ENCODE measurements at regions not wholly inside any gene's neighbourhood (a gene's known extent, or its start where the extent isn't known, plus 50 kb on each side); places are given as distances from the start of the nearest gene placed in this dataset.

DNA sequence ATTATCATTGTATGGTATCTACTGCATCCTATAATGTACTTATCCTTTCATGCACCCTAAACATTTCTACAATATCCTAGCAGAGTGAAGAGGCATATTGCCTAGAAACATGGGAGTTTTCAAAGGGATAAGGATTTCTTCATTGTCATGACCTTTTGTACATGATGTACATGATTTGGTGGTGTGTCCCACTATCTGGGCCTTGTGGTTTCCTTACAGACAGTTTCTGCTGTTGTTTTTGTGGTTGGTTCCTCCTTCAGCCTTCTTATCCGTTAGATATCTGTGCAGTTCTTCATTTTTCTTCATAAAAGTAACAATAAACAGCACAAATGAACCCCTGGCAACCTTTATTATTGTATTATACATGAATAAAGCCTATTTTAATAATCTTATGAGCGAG is 70.4 kb upstream of the BACH1 start:
- Histone ChIP-seq H3K4me3 (no peak overlapping the region), H3K9me3 (replicated peaks) (peaks cover 8% of the 10 kb centered on the region), H3K27me3 (ENCODE audit: low read depth) (no peaks in the 10 kb centered on the region), H3K4me1 (no peaks in the 10 kb centered on the region), H3K27ac (replicated peaks) (no peak overlapping the region), H3K36me3 (no peaks in the 10 kb centered on the region)
- intact Hi-C loops (cut with micrococcal nuclease): no loop called here
- TF ChIP-seq, protein P1, sequence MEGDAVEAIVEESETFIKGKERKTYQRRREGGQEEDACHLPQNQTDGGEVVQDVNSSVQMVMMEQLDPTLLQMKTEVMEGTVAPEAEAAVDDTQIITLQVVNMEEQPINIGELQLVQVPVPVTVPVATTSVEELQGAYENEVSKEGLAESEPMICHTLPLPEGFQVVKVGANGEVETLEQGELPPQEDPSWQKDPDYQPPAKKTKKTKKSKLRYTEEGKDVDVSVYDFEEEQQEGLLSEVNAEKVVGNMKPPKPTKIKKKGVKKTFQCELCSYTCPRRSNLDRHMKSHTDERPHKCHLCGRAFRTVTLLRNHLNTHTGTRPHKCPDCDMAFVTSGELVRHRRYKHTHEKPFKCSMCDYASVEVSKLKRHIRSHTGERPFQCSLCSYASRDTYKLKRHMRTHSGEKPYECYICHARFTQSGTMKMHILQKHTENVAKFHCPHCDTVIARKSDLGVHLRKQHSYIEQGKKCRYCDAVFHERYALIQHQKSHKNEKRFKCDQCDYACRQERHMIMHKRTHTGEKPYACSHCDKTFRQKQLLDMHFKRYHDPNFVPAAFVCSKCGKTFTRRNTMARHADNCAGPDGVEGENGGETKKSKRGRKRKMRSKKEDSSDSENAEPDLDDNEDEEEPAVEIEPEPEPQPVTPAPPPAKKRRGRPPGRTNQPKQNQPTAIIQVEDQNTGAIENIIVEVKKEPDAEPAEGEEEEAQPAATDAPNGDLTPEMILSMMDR (IDR thresholded peaks at IDR 0.05; ENCODE audit: borderline replicate concordance): no peak
- no peak for DNase-seq

DNA sequence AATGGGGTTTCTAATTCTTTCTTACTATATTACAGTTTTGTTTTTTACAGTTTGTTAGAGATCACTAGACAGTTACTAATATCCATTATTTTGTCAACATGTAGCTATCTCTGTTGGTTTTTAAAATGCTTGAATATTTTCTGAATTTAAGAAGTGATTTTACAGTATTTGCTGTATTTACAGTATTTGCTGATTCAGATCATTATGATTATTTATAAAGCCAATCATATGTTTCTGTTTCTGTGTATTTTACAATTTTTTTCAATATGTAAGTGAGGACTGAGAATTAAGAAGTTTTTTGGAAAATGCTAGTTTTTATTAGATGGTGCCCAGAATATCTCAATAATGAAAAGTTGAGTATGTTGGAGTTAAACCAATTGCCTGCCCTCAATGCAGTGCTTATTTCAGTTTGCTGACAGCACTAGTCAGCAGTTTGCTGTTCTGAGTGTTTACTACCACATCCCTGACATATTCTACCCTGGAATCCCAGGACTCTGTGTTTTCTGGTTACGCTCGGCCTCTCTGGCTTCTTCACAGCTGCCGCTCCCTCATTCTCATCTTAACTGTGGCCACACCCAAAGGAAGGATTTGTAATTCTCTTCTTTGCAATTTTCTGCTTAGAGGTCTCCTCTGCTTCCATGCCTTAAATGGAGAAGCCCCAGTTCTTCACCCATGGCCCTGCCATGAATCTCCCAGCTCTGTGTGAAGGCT is 68.0 kb upstream of the BACH1 start:
- intact Hi-C loops (cut with micrococcal nuclease): no loop called here
- DNase-seq: no peak
- Histone ChIP-seq H3K9me3 (replicated peaks) (peaks cover 2% of the 10 kb centered on the region), H3K27me3 (ENCODE audit: low read depth) (no peaks in the 10 kb centered on the region), H3K4me1 (no peaks in the 10 kb centered on the region), H3K4me3 (no peak overlapping the region), H3K36me3 (no peaks in the 10 kb centered on the region), H3K27ac (replicated peaks) (no peak overlapping the region)
- TF ChIP-seq, protein P1 (IDR thresholded peaks at IDR 0.05; ENCODE audit: borderline replicate concordance): no peak

DNA sequence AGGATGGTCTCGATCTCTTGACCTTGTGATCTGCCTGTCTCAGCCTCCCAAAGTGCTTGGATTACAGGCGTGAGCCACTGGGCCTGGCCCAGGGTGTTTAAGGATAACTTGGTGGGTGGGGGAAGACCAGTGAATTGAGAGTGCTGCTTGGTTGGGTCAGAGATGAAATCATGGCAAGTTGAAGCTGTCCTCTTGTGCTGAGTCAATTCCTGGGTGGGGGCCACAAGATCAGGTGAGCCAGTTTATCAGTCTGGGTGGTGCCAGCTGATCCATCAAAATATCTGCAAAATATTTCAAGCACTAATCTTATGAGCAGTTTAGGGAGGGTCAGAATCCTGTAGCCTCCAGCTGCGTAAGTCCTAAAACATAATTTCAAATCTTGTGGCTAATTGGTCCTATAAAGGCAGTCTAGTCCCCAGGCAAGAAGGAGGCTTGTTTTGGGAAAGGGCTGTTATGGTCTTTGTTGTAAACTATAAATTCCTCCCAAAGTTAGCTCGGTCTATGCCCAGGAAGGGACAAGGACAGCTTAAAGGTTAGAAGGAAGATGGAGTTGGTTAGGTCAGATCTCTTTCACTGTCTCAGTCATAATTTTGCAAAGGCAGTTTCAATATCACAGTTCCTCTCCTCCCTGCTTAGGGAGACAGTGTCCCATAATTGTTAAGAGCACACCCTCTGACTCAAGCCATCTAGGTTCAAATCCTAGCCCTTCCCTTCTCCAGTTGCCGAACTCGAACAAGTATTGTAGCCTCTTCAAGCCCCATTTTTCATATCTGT is 66.8 kb upstream of the BACH1 start:
- no peaks in the 10 kb centered on the region for H3K27me3 ChIP-seq (ENCODE audit: low read depth)
- TF ChIP-seq, protein P1 (IDR thresholded peaks at IDR 0.05; ENCODE audit: borderline replicate concordance): no peak
- no peak overlapping the region for H3K4me3 ChIP-seq
- H3K27ac ChIP-seq (replicated peaks): no peak overlapping the region
- peaks cover 6% of the 10 kb centered on the region for H3K4me1 ChIP-seq
- H3K36me3 ChIP-seq: no peaks in the 10 kb centered on the region
- no peaks in the 10 kb centered on the region for H3K9me3 ChIP-seq (replicated peaks)
- intact Hi-C loops (cut with micrococcal nuclease): no loop called here
- no peak for DNase-seq

DNA sequence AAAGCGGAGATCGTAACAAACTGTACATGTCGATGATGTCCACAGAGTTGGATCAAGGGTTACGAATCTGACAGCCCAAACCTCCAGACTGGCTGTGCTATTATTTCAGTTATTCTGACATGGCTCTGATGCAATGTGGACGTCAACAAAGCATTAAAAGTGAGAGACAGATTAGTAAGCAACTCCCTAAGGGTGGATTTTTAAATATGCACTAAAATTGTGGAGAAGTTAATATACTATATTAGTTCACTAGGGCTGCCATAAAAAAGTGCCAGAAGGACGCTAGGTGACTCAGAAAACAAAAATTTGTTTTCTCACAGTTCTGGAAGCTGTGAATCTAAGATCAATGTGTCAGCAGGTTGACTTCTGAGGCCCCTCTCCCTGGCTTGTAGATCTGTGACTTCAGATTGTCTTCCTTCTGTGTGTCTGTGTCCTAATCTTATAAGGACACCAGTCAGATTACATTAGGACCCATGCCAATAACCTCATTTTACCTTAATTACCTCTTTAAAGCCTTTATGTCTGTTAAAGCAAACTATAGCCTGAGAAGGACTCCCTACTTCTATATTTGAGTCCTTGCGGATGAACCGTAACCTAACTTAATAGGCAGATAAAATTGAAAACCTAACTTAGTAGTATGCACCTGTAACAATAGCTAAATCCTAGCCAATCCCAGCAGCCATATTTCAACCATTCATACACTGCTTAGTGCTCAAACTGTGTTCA is 66.0 kb upstream of the BACH1 start:
- H3K27me3 ChIP-seq (ENCODE audit: low read depth): no peaks in the 10 kb centered on the region
- H3K36me3 ChIP-seq: no peaks in the 10 kb centered on the region
- TF ChIP-seq, protein P1 (IDR thresholded peaks at IDR 0.05; ENCODE audit: borderline replicate concordance): no peak
- intact Hi-C loops (cut with micrococcal nuclease): no loop called here
- H3K4me1 ChIP-seq: peaks cover 13% of the 10 kb centered on the region
- no peak overlapping the region for H3K4me3 ChIP-seq
- no peaks in the 10 kb centered on the region for H3K9me3 ChIP-seq (replicated peaks)
- H3K27ac ChIP-seq (replicated peaks): no peak overlapping the region
- no peak for DNase-seq

DNA sequence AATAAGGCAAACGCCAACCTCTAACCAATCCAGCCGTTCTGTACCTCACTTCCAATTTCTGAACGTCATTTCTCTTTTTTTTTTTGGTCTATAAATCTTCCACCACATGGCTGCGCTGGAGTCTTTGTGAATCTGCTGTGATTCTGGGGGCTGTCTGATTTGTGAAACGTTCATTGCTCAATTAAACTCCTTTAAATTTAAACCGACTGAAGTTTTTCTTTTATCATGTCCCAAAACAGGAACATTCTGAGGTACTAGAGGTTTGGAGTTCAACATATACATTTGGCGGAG is 65.5 kb upstream of the BACH1 start:
- H3K9me3 ChIP-seq (replicated peaks): no peaks in the 10 kb centered on the region
- no peak overlapping the region for H3K4me3 ChIP-seq
- TF ChIP-seq, protein P1 (IDR thresholded peaks at IDR 0.05; ENCODE audit: borderline replicate concordance): peak; percentile 9
- no peaks in the 10 kb centered on the region for H3K36me3 ChIP-seq
- peaks cover 18% of the 10 kb centered on the region for H3K4me1 ChIP-seq
- intact Hi-C loops (cut with micrococcal nuclease): no loop called here
- DNase-seq: no peak
- no peak overlapping the region for H3K27ac ChIP-seq (replicated peaks)
- no peaks in the 10 kb centered on the region for H3K27me3 ChIP-seq (ENCODE audit: low read depth)
